HG03175 (cell line): ENCODE measurements at regions not wholly inside any gene's neighbourhood (a gene's known extent, or its start where the extent isn't known, plus 50 kb on each side); places are given as distances from the start of the nearest gene placed in this dataset.

Experiments used
- ATAC-seq: cut with Tn5 transposase; IDR thresholded peaks from one replicate; pipeline ENCODE4 v1.9.1; 2021; ENCODE audit warnings: mild to moderate bottlenecking, moderate library complexity; ENCODE audit not compliant: unreplicated experiment

DNA sequence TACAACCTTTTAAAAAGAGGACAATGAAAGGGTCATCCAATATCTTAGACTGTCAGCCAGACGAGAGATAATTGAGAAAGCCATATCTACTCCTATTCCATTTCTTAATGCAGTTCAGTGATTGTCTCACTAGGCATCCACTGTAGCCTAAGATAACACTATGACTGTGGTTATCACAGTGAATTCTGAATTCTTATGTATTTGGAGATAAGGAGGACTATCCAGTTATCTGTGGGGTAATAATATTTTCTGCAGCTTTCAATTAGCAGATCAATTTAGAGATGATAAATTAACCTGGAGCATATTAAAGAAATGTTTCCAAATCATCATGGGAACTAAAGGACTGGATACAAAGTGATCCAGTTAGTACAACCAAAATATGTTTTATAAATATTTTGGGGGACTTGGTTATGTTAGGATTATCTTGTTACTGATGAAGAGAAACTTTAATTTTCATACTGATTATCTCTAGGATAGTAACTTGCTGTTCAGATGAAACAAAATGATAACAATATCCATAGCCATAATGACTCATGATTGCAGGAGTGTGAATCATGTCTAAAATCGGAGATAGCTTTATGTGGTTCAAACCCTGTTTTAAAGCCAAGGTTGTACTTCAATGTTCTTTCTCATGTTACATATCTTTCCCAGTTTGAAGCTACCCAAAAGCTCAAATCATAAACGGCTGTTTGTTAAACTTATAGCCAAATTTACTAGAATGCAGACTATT, 1152.0 kb downstream of the HACE1 start:
- ATAC-seq: no peak

DNA sequence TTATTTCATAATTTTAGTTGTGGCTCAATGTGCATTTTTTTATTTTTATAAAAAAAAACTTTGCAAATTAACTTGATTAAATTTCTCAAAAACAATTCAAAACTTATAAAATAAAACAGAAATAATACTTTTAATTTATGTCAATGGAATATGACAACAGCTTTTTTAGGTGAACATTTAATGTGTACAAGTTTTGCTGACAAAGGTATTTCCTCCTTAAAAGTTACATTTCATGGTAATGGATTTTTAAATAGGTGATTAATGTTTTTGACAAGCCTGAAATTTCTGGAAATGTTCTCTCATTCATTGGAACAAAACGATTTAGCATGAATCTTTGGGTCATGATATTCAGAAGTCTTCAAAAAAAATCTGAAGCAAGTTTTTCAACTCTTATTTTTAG, 1160.0 kb downstream of the HACE1 start:
- ATAC-seq: no peak

DNA sequence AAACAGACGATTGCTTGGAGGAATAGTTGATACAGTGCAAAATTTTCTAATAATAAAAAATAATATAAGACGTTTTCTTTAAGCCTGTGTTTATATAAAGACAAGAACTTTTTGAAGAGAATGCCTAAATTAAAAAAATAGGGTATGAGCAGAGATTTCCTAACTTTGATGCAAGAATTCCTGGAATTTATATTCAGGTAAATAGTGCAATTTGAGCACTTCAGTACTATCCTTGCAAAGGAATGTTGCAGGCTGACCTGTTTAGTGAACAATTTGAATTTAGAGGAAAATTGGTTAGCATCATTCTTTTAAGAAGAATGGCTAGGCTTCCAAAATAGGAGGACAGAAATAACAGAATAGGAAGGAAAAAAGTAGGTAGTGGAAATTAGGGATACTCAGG, 1172.3 kb downstream of the HACE1 start:
- ATAC-seq: no peak

DNA sequence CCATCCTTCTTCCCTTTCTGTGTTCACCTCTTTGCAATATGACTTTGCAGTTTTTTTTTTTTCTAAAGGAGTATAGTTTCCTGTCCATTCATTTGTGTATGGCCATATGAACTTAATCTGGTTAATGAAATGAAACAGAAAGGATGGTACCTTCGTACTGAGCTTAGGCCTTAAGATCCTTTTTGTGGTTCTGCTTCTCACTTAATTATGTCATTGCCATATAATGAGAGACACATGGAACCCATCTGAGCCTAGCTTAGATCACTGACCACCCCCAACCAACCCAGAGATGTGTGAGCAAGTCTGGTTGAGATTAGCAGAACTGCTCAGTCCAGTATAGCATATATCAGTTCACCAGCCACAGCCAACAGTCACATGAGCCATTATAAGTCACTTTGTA, 1179.6 kb downstream of the HACE1 start:
- no peak for ATAC-seq

DNA sequence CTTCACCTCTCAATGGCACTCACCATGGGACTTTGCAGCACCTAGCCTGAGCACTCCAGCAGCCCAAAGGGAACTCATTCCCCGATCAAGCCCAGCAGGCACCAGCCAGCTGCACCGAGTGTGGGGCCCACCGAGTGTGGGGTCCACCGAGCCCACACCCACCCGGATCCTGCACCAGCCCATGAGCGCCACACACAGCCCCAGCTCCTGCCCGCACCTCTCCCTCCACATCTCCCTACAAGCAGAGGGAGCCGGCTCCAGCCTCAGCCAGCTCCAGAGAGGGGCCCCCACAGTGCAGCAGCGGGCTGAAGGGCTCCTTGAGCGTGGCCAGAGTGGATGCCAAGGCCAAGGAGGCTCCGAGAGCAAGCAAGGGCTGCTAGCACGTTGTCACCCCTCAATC, 1182.4 kb downstream of the HACE1 start:
- no peak for ATAC-seq

GRCh38 chr6:103675807-103676406, 1183.8 kb downstream of the HACE1 start:
- ATAC-seq: no peak

- no peak for ATAC-seq
These were observed 1184.9 kb downstream of the HACE1 start for GRCh38 chr6:103674790-103675189.

DNA sequence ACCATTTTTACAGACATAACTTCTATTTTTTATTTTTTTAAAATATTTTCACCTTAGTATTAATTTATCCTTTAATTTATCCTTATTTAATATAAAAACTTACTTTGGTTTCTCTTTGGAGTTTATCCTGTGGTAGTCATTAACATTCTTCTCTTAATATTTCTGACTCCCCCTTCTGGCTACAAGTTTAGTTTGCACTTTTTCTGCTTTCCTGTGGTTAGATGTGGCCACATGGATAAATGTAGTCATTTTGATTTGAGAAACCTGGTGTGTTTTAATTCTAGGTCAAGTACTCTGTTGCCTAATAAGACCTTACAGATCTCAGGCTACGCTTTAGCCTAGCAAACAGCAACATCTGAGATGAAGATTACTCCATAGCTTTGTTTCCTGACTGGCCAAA, 1187.5 kb downstream of the HACE1 start:
- no peak for ATAC-seq

- ATAC-seq: no peak
These were observed 1230.1 kb downstream of the HACE1 start for GRCh38 chr6:103629613-103630012.

DNA sequence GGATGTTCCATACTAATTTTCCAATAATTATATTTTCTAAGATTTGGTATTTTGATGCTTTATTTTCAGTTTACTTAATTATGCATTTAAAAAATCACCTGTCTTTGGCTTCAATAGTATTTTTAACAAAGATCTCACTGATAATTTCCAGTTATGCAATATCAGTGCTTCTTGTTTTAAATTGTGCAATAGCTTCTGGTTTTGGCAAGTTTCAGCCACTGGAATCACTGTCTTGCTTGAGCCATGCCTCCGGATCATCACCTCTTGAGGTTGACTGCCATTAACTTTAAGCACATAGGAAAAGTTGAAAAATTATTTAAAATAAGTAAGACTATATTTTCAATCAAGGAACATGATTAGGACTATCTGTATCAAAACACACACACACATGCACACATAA, 1242.1 kb downstream of the HACE1 start:
- ATAC-seq: no peak

GRCh38 chr6:103587722-103588121, 1272.0 kb downstream of the HACE1 start:
- ATAC-seq: no peak

GRCh38 chr6:103578115-103578514, 1281.6 kb downstream of the HACE1 start:
- ATAC-seq: no peak

GRCh38 chr6:103570431-103570830, 1289.3 kb downstream of the HACE1 start:
- no peak for ATAC-seq

GRCh38 chr6:103554911-103555310, 1304.8 kb downstream of the HACE1 start:
- no peak for ATAC-seq

GRCh38 chr6:103538381-103538780, 1321.3 kb downstream of the HACE1 start:
- no peak for ATAC-seq

DNA sequence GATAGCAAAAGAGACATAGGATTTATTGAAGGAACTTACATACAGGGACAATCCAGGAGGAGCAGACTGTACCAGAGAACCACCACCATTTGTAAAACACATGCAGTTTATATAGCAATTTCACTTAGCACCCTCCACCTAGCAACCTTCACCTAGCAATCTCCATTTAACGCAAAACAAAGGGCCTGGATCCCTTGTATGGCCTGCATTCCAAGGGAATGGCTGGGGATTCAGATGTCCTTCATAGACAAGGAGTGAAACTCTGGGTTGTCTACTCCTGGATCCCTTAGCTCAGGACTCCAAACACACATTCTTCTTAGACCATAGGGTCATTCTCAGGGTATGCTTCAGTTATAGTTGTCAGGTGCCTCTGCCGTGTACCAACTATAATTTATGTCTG, 1324.9 kb downstream of the HACE1 start:
- no peak for ATAC-seq

DNA sequence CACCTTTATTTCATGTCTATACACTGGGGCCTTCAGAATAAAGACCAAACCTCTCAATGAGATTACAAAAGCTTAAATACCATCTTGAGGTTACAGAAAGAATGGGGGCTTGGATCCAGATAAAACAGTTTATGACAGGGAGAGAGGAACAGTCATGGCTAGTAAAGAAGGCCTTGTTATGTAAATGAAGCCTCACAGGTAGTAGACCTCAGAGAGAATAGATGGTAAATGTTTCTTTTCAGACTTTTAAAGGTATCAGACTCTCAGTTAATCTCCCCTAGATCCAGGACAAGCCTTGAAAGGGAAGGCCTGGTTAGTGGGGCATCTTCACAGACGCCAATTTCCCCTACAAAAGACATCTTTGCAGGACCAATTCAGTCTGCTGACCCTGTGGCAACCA, 1325.6 kb downstream of the HACE1 start:
- no peak for ATAC-seq

GRCh38 chr6:103522045-103522444, 1337.7 kb downstream of the HACE1 start:
- no peak for ATAC-seq

- no peak for ATAC-seq
These were observed 1343.4 kb downstream of the HACE1 start for GRCh38 chr6:103516336-103516735.

DNA sequence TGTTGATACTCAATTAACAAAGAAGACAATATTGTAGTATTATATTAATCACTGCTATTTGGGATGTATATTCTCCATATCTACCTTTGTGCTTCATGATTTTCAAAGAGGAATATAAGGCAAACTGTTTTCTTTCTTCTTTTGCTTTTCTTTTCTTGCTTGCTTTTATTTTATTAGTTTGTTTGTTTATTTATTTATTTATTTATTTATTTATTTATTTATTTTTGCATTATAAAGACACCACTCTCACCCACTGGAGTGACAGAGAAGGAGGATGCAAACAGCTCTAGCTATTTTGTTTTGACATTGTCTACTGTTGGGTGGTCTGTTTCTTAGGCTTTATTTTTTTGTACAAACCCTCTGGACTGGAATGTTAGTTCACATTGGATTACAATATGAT, 1352.7 kb downstream of the HACE1 start:
- ATAC-seq: no peak

GRCh38 chr6:103505155-103505518, 1354.6 kb downstream of the HACE1 start:
- ATAC-seq: no peak

DNA sequence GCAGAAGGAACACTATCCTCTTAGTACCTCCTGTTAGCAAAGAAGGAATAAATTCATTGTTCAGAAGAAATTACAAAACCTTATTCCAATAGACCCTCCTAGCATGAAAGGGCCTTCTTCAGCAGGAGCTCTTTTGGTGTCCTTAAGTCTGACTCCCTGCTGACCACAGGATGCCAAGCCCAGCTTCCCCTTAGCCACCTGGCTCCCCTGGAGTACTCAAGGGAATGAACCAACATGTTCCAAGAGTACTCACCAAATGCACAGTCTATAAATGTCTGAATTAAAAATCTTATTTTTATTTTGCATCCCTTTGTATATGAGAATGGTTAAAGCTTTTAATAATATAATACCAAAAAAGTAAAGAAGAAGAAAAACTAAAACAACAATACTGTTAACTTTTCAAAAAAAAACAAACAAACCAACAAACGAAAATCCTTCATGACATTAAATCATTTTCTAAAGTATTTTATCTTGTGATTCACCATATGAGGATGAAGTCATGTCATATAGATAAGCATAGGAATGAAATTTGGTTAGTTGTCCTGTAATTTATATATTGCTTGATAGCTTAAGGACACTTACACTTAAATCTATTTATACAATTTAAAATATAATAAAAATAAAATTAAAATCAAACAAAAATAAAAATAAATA, 1355.1 kb downstream of the HACE1 start:
- no peak for ATAC-seq
